Large intestine (tissue), 3 donors: ENCODE measurements at regions not wholly inside any gene's neighbourhood (a gene's known extent, or its start where the extent isn't known, plus 50 kb on each side); places are given as distances from the start of the nearest gene placed in this dataset.

Experiments used
- DNase-seq, 2 donors: peaks; one replicate each; pipeline versions ENCODE4 v3.0.0 to v3.0.0-alpha.2; 2013
- H3K27ac ChIP-seq: one replicate; pipeline ENCODE4 v1.5.1; 2013; ENCODE audit warnings: low read length
- H3K27me3 ChIP-seq: 2 replicates; pipeline ENCODE4 v1.6.1; 2013; ENCODE audit warnings: low read length; ENCODE audit not compliant: control insufficient read depth, insufficient read depth
- H3K36me3 ChIP-seq: 2 replicates; pipeline ENCODE4 v1.6.1; 2013; ENCODE audit warnings: low read length; ENCODE audit not compliant: control insufficient read depth, insufficient read depth
- H3K4me1 ChIP-seq: one replicate; pipeline ENCODE4 v1.6.1; 2013; ENCODE audit warnings: low read length; ENCODE audit not compliant: control insufficient read depth, insufficient read depth
- H3K4me3 ChIP-seq: one replicate; pipeline ENCODE4 v1.5.1; 2013; ENCODE audit warnings: low read length
- H3K9me3 ChIP-seq: one replicate; pipeline ENCODE4 v1.6.1; 2013; ENCODE audit warnings: mild to moderate bottlenecking, low read depth, low read length, moderate library complexity; ENCODE audit not compliant: control insufficient read depth
- WGBS: methylation state at CpG from one replicate; pipeline ENCODE4 v1.1.5; 2013; ENCODE audit warnings: low lambda C conversion rate; ENCODE audit not compliant: insufficient coverage; 5-methylcytosine and 5-hydroxymethylcytosine counted together

DNA sequence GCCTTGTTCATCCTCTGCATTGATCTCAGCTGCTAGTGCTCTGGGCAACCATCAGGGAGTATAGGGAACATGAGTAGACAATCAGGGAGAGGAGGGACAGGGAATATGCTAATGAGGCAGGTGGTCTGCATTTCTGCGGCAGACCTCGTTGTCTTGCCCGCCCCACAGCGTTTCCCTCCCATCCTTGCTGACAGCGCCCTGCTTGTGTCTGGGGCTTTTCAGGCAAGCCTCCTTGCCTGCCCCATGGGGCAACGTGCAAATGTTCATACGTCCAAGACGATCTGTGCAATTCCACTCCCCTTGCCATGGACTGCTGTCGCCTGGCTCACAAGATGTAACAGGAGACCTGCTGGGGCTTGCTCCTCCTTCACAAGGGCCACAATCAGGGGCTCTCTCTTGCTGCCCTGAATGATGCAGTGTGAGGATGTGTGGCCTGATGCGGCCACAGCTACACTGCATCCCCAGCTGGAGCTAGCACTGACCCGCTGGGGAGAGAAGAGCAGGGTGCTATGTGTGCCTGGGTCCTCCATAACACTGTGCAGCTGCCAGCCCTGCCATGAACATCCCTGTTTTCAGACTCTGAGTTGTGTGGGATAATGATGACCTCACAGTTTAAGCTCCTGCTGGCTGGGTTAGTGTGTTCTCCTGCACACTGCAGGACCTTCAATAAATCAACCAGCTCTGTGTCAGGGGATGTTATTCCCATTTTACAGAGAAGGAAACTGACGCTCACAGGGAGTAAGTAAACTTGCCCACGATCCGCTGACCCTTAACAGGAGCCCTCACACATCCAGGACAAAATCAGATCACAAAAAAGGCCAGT is 211.3 kb downstream of the KLF13 start:
- no peaks in the 10 kb centered on the region for H3K36me3 ChIP-seq
- peaks cover 5% of the 10 kb centered on the region for H3K27me3 ChIP-seq
- no peaks in the 10 kb centered on the region for H3K4me1 ChIP-seq
- H3K27ac ChIP-seq, result no peak overlapping the region
- no CpG with 5 or more reads among the region's 14 CpGs for WGBS
- DNase-seq, result no peak
- no peaks in the 10 kb centered on the region for H3K9me3 ChIP-seq
- H3K4me3 ChIP-seq, result no peak overlapping the region

DNA sequence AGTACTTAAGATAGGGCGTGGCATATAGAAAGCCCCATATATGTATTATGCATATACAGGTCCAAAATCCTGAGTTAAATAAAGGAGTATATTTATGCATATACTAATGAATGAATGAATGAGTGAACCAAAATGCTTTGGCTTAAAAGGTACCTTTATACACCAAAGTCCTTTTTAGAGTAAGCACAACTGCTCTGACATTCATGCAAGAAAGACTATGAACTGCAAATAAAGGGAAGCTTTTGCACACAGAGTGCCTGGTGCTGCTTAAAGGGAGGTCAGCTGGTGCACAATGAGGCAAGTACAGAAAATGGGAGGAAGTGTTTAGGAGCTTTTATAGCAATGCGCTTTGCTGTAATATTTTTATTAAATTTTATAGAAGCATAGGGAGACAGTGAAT is 214.0 kb downstream of the KLF13 start:
- Histone ChIP-seq H3K27ac (no peak overlapping the region), H3K27me3 (peaks cover 5% of the 10 kb centered on the region), H3K36me3 (no peaks in the 10 kb centered on the region), H3K9me3 (no peaks in the 10 kb centered on the region), H3K4me3 (no peak overlapping the region), H3K4me1 (no peaks in the 10 kb centered on the region)
- DNase-seq, result no peak
- WGBS, result 100% methylated on average over 1 of the region's 2 CpGs

DNA sequence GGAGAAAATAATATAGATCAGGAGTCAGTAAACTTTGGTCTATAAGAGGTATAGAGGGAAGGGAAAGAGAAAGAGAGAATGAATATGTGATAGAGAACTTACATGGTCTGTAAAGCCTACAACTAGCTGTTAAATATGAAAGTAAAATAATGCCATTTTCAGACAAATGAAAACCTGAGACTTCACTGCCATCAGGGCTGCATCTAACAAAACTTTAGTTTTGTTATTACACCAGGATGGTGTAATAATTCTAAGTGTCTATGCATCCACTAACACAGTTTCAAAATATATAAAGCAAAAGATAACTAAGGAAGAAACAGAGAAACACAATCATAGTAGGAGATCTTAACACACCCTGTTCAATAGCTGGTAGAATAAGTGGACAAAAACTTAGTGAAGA is 217.7 kb downstream of the KLF13 start:
- Histone ChIP-seq H3K4me1 (no peaks in the 10 kb centered on the region), H3K27ac (no peak overlapping the region), H3K9me3 (no peaks in the 10 kb centered on the region), H3K27me3 (peaks cover 5% of the 10 kb centered on the region), H3K4me3 (no peak overlapping the region), H3K36me3 (no peaks in the 10 kb centered on the region)
- no peak for DNase-seq

DNA sequence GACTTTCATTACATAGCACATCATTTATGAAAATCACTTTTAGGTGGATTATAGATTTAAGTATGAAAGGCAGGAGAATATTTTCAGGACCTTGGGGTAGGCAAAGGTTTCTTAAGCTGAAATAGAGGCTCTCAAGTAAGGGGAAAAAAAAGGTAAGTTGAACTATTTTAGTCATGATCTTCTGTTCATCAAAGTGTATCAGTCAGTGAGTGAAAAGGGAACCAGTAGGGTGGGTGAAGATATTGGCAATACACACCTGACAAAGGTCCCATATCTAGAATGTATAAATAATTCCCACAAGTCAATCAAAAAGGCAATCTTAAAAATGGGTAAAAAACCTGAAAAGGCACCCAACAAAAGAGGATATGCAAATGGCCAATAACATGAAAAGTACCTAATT is 218.6 kb downstream of the KLF13 start:
- H3K4me3 ChIP-seq, result no peak overlapping the region
- no peaks in the 10 kb centered on the region for H3K4me1 ChIP-seq
- no peaks in the 10 kb centered on the region for H3K36me3 ChIP-seq
- no peak for DNase-seq
- no peak overlapping the region for H3K27ac ChIP-seq
- H3K9me3 ChIP-seq, result no peaks in the 10 kb centered on the region
- H3K27me3 ChIP-seq, result peaks cover 3% of the 10 kb centered on the region

DNA sequence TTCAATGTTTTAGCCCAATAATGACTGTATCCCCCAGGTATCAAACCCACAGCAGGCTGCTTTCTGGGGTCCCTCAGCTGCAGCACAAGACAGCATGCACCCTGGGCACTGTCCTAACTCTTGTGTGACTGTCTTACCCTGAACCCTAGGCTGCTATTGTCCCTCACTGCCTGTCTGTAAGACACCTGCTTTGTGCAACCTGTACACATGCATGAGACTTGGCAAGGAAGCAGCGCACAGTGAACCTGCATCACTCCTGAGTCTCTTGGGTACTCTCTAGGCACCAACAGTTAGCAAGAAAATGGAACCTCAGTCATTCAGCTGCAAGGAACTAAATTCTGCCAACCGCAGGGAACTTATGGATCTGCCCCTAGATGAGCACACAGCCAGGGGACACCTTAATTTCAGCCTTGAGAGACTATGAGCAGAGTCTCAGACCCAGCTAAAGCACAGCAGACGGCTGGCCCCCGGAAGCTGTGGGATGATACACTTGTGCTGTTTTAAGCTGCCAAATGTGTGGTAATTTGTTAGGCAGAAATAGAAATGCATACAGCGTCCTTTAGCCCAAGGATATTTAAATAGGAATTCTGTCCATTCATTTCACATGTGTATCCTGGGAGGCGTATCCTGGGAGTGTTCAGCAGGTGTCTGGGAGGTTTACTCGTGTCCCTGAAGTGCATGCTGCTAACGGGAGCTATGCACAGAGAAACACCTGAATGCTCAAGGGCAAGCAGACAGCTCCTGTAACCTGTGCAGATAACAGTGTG is 223.8 kb downstream of the KLF13 start:
- Histone ChIP-seq H3K4me3 (no peak overlapping the region), H3K27ac (no peak overlapping the region), H3K4me1 (no peaks in the 10 kb centered on the region), H3K36me3 (no peaks in the 10 kb centered on the region), H3K27me3 (no peaks in the 10 kb centered on the region), H3K9me3 (no peaks in the 10 kb centered on the region)
- DNase-seq, result no peak
- WGBS, result 40% methylated on average over 1 of the region's 8 CpGs

DNA sequence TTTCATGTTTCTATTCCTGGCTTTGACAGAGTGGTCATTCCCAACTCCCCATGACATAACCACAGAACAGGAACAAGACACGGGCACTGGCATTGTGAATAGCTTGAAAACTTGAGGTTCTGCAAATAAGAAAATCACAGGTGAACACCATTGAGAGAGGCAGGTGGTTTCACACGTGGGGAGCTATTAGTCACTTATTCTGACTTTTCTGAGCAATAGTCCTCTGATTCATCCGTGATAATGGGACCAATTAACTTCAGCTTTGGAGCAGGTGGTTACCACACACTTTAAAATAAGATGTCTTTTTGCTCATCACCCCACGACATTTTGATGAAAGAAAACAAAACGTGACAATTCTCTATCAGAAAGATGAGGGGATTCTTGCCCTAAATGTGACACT is 224.7 kb downstream of the KLF13 start:
- WGBS, result 80% methylated on average over 1 of the region's 5 CpGs
- H3K27me3 ChIP-seq, result no peaks in the 10 kb centered on the region

DNA sequence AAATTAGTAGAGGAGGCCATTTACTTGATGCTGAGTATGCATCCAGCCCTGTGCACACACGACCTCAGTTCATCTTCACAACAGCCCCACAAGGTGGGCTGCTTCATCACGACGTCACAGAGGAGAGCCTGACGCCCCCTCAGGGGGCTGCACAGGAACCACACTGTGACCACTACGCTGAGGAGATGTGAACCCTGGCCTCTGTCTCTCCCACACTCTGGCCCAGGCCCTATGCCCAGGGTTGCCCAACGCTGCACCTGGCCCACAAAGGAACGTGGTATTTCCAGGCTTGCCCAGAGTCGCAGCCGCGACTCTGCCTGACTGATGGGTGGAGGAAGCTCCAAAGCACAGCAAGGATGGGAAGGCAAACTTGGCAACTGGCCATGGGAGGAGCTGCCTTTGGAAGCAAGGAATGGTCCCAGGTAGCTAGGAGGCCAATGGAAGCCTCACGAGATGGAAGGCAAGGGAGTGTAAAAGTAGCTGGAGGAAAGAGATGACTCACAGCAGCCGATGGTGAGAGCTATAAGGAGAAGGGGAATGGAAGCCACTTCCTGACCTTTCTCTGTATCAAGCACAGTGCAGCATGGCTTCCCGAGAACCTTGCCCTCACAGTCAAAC is 226.0 kb downstream of the KLF13 start:
- H3K27ac ChIP-seq, result no peak overlapping the region
- DNase-seq, result no peak
- H3K36me3 ChIP-seq, result no peaks in the 10 kb centered on the region
- H3K4me3 ChIP-seq, result no peak overlapping the region
- WGBS, result no CpG with 5 or more reads among the region's 13 CpGs
- H3K4me1 ChIP-seq, result no peaks in the 10 kb centered on the region
- no peaks in the 10 kb centered on the region for H3K27me3 ChIP-seq
- H3K9me3 ChIP-seq, result no peaks in the 10 kb centered on the region

More for the DNA sequence above, 224.7 kb downstream of the KLF13 start:
- no peaks in the 10 kb centered on the region for H3K4me1 ChIP-seq
- H3K4me3 ChIP-seq, result no peak overlapping the region
- H3K36me3 ChIP-seq, result no peaks in the 10 kb centered on the region
- no peak for DNase-seq
- no peak overlapping the region for H3K27ac ChIP-seq
- no peaks in the 10 kb centered on the region for H3K9me3 ChIP-seq

DNA sequence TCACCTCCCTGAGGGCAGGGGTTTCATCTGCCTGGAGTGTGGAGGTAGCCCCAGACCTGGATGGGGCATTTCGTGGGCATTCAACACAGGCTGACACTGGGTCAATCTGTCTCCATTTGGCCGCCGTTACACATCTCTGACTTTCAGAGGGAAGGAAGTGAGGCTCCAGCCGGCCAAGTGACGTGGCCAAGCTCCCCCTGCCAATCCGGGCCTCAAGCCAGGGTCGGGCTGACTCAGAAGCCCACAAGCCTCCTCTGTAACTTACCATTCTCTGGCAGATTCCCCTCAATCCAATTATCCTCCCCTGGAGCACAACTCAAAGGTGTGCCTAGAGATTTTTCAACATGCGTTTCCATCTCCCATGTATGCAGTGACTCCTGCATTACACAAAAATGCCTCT is 227.6 kb downstream of the KLF13 start:
- Histone ChIP-seq H3K4me1 (no peaks in the 10 kb centered on the region), H3K27ac (no peak overlapping the region), H3K36me3 (no peaks in the 10 kb centered on the region), H3K4me3 (no peak overlapping the region), H3K27me3 (no peaks in the 10 kb centered on the region), H3K9me3 (no peaks in the 10 kb centered on the region)
- no peak for DNase-seq
- no CpG with 5 or more reads among the region's 8 CpGs for WGBS

DNA sequence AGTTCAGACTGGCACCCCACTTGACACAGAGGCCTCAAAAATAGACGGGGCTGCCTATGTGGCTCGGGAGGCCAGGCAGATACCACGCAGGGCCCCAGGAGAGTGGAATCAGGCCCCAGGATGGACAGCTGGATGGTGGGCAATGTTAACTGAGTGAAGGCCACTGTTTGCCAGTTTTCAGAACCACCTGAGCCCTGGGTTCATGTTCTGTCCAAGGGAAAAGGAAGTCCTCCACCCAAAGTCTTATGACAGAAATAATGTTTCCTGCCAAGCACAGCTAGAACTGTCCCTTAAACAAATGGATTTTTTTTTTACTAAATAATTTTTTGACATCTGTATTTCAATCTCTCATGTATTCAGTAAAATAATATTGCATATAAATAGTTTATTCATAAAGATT is 228.4 kb downstream of the KLF13 start:
- Histone ChIP-seq H3K27ac (no peak overlapping the region), H3K27me3 (no peaks in the 10 kb centered on the region), H3K4me1 (no peaks in the 10 kb centered on the region), H3K36me3 (no peaks in the 10 kb centered on the region), H3K9me3 (no peaks in the 10 kb centered on the region), H3K4me3 (no peak overlapping the region)
- no peak for DNase-seq
- no CpG with 5 or more reads among the region's 3 CpGs for WGBS

DNA sequence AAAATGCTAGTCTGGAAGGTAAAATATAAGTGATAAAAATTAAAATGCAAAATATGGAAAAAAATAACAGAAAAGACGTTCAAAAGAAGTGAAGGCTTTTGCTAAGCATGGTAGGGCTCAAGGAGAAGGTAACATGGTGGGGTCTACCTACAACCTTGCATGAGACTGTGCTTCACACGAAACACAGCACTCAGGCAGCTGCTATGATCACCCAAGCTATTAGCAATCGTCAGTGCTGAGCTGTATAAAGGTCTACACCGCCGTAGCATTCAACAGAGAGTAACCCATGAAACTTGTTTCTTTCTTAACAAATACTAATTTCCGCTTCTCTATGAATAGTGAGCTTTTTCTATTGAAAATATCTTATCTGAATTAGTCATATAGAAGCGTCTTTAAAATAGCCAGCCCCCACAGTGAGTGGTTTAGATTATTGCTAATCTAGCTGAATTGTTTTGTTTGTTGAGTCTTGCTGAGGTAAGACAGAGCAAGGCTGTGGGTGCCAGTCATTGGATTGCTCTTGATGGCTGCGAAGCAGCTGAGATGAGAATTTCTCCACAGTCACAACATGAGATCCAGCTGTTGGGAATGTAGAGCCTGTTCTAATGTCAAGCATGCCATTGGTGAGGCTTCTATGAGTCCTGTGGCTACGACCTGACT is 230.0 kb downstream of the KLF13 start:
- Histone ChIP-seq H3K9me3 (no peaks in the 10 kb centered on the region), H3K27me3 (no peaks in the 10 kb centered on the region), H3K4me1 (no peaks in the 10 kb centered on the region), H3K4me3 (no peak overlapping the region), H3K27ac (no peak overlapping the region), H3K36me3 (no peaks in the 10 kb centered on the region)
- WGBS, result 96% methylated on average over 5 of the region's 9 CpGs
- no peak for DNase-seq
